CD4-positive, alpha-beta memory T cell (primary cell): ENCODE measurements at regions not wholly inside any gene's neighbourhood (a gene's known extent, or its start where the extent isn't known, plus 50 kb on each side); places are given as distances from the start of the nearest gene placed in this dataset.
"Not testable (repeated sequence)": the region's sequence is repeated elsewhere in the genome, so short reads cannot be mapped to it uniquely, and the experiment has no call there.

Experiments used
- CTCF ChIA-PET: fragments of 350-600 bp; sonication (Branson Sonifier 250); formaldehyde crosslinking; loops from one replicate; lab custom pipeline; 2021; ENCODE audit warnings: inconsistent platforms; ENCODE audit not compliant: partially characterized antibody; lab: Charles Lee
- POLR2A ChIA-PET: fragments of 350-600 bp; sonication (Branson Sonifier 250); formaldehyde crosslinking; loops from one replicate; lab custom pipeline; 2021; ENCODE audit not compliant: partially characterized antibody; lab: Charles Lee
- DNase-seq, 5 donors: peaks; one replicate each; pipeline versions ENCODE4 v3.0.0 to v3.0.0-alpha.2; 2020 to 2022; ENCODE audit warnings: mixed read lengths in 1 of 5
- H3K27ac ChIP-seq: one replicate; pipeline ENCODE4 v1.7.0; 2013; ENCODE audit warnings: low read depth, low read length
- H3K27me3 ChIP-seq: 2 replicates; pipeline ENCODE4 v1.7.0; 2013; ENCODE audit warnings: mild to moderate bottlenecking, low read length, moderate library complexity; ENCODE audit not compliant: insufficient read depth
- H3K36me3 ChIP-seq: 2 replicates; pipeline ENCODE4 v1.7.0; 2013; ENCODE audit warnings: mild to moderate bottlenecking, low read length, moderate library complexity; ENCODE audit not compliant: insufficient read depth
- H3K4me1 ChIP-seq: 2 replicates; pipeline ENCODE4 v1.7.0; 2013; ENCODE audit warnings: mild to moderate bottlenecking, low read length, moderate library complexity; ENCODE audit not compliant: insufficient read depth
- H3K4me3 ChIP-seq, 2 donors: one replicate each; pipeline ENCODE4 v1.7.0; 2013; ENCODE audit warnings: low read length in 2 of 2, mild to moderate bottlenecking in 1 of 2
- H3K9me3 ChIP-seq, 2 donors: one replicate each; pipeline ENCODE4 v1.7.0; 2013; ENCODE audit warnings: low read length in 2 of 2, control low read depth in 1 of 2; ENCODE audit not compliant: control insufficient read depth in 1 of 2
- H3K27ac Mint-ChIP-seq, 7 donors: one replicate each; pipeline ENCODE4 v1.8.0; 2020 to 2021; ENCODE audit warnings: mixed read lengths in 7 of 7, mild to moderate bottlenecking in 6 of 7, inconsistent platforms in 3 of 7, moderate library complexity in 3 of 7
- H3K27me3 Mint-ChIP-seq, 2 donors: one replicate each; pipeline ENCODE4 v1.8.0; 2020 to 2021; ENCODE audit warnings: mixed read lengths in 2 of 2
- H3K36me3 Mint-ChIP-seq, 2 donors: one replicate each; pipeline ENCODE4 v1.8.0; 2020 to 2021; ENCODE audit warnings: mixed read lengths in 2 of 2, inconsistent platforms in 1 of 2, mild to moderate bottlenecking in 1 of 2
- H3K4me1 Mint-ChIP-seq, 4 donors: one replicate each; pipeline ENCODE4 v1.8.0; 2020 to 2021; ENCODE audit warnings: mixed read lengths in 4 of 4, mild to moderate bottlenecking in 1 of 4
- H3K4me3 Mint-ChIP-seq, 8 donors: one replicate each; pipeline ENCODE4 v1.8.0; 2020 to 2021; ENCODE audit warnings: mixed read lengths in 8 of 8, mild to moderate bottlenecking in 7 of 8, moderate library complexity in 6 of 8, inconsistent platforms in 3 of 8
- H3K9me3 Mint-ChIP-seq, 8 donors: one replicate each; pipeline ENCODE4 v1.8.0; 2020 to 2021; ENCODE audit warnings: mixed read lengths in 8 of 8, mild to moderate bottlenecking in 5 of 8, inconsistent platforms in 3 of 8, moderate library complexity in 1 of 8
- intact Hi-C: fragments of 100-400 bp; cut with micrococcal nuclease; formaldehyde crosslinking; loops from one replicate; pipeline ENCODE4 v1.15.1; 2023

GRCh38 chr4:49154308-49155103, 168.4 kb downstream of the CWH43 start:
- H3K4me3 Mint-ChIP-seq, H3K27me3 ChIP-seq, POLR2A ChIA-PET, intact Hi-C loops, CTCF ChIA-PET, H3K36me3 ChIP-seq, H3K27ac Mint-ChIP-seq, H3K27me3 Mint-ChIP-seq, H3K27ac ChIP-seq, DNase-seq, H3K4me1 ChIP-seq, H3K4me3 ChIP-seq: not testable (repeated sequence)
- peaks cover 36 to 43% of the 10 kb centered on the region in 2 donors for H3K36me3 Mint-ChIP-seq
- H3K4me1 Mint-ChIP-seq, result peaks cover 0 to 16% (median 3%) of the 10 kb centered on the region in 4 donors
- H3K9me3 Mint-ChIP-seq, result peaks cover 23 to 91% (median 78%) of the 10 kb centered on the region in 8 donors
- H3K9me3 ChIP-seq, result peaks cover 8 to 42% of the 10 kb centered on the region in 2 donors

GRCh38 chr4:49155270-49155669, 169.2 kb downstream of the CWH43 start:
- intact Hi-C loops, H3K27me3 ChIP-seq, H3K36me3 ChIP-seq, H3K27ac ChIP-seq, H3K27me3 Mint-ChIP-seq, H3K4me3 Mint-ChIP-seq, CTCF ChIA-PET, H3K4me1 ChIP-seq, DNase-seq, H3K27ac Mint-ChIP-seq, H3K4me3 ChIP-seq, POLR2A ChIA-PET: not testable (repeated sequence)
- peaks cover 8 to 36% of the 10 kb centered on the region in 2 donors for H3K9me3 ChIP-seq
- peaks cover 19 to 83% (median 72%) of the 10 kb centered on the region in 8 donors for H3K9me3 Mint-ChIP-seq
- peaks cover 0 to 14% (median under 1%) of the 10 kb centered on the region in 4 donors for H3K4me1 Mint-ChIP-seq
- H3K36me3 Mint-ChIP-seq, result peaks cover 33 to 39% of the 10 kb centered on the region in 2 donors

- H3K27me3 ChIP-seq, CTCF ChIA-PET, H3K4me1 ChIP-seq, H3K27me3 Mint-ChIP-seq, DNase-seq, H3K4me3 Mint-ChIP-seq, H3K4me3 ChIP-seq, H3K27ac ChIP-seq, H3K27ac Mint-ChIP-seq, H3K36me3 ChIP-seq, POLR2A ChIA-PET, intact Hi-C loops: not testable (repeated sequence)
- Mint-ChIP-seq H3K36me3 (peaks cover 26 to 30% of the 10 kb centered on the region in 2 donors), H3K4me1 (peaks cover 0 to 12% (median under 1%) of the 10 kb centered on the region in 4 donors), H3K9me3 (peaks cover 11 to 73% (median 62%) of the 10 kb centered on the region in 8 donors)
- H3K9me3 ChIP-seq, result peaks cover 8 to 29% of the 10 kb centered on the region in 2 donors
Measured at GRCh38 chr4:49156309-49156708, 170.2 kb downstream of the CWH43 start.

GRCh38 chr4:49157630-49158029, 171.6 kb downstream of the CWH43 start:
- H3K4me3 Mint-ChIP-seq, H3K27me3 ChIP-seq, H3K4me3 ChIP-seq, H3K27ac ChIP-seq, H3K4me1 ChIP-seq, CTCF ChIA-PET, H3K27me3 Mint-ChIP-seq, H3K36me3 ChIP-seq, DNase-seq, intact Hi-C loops, H3K27ac Mint-ChIP-seq, POLR2A ChIA-PET: not testable (repeated sequence)
- Mint-ChIP-seq H3K36me3 (peaks cover 26 to 30% of the 10 kb centered on the region in 2 donors), H3K9me3 (peaks cover 11 to 60% (median 56%) of the 10 kb centered on the region in 8 donors), H3K4me1 (peaks cover 0 to 12% (median under 1%) of the 10 kb centered on the region in 4 donors)
- peaks cover 8 to 25% of the 10 kb centered on the region in 2 donors for H3K9me3 ChIP-seq

DNA sequence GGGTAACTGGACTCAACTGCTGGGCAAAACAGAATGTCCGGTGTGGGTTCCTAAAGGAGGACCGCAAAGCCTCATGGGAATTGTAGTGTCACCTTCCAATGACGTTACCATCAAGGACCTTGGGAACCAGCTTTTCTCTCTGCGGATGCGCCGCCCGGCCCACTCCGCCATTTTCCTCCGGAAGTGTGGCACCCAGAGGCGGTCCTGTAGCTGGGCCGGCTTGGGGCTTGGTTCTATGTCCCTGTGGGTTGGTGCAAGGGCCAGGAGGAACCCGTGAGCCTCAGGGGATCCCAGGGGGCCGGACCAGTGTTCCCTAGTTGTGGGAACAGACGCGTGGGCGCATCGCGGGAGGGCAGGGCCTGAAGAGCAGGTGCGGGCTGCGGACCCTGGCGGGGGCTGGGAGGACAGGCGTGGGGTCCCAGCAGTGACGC, 175.1 kb downstream of the CWH43 start:
- H3K4me3 Mint-ChIP-seq, H3K4me1 ChIP-seq, H3K36me3 ChIP-seq, H3K27ac Mint-ChIP-seq, H3K36me3 Mint-ChIP-seq, H3K4me1 Mint-ChIP-seq, intact Hi-C loops, H3K27ac ChIP-seq, H3K27me3 Mint-ChIP-seq, H3K4me3 ChIP-seq, CTCF ChIA-PET, POLR2A ChIA-PET, H3K27me3 ChIP-seq, DNase-seq, H3K9me3 ChIP-seq: not testable (repeated sequence)
- H3K9me3 Mint-ChIP-seq, result peaks cover 0 to 26% (median 22%) of the 10 kb centered on the region in 8 donors

DNA sequence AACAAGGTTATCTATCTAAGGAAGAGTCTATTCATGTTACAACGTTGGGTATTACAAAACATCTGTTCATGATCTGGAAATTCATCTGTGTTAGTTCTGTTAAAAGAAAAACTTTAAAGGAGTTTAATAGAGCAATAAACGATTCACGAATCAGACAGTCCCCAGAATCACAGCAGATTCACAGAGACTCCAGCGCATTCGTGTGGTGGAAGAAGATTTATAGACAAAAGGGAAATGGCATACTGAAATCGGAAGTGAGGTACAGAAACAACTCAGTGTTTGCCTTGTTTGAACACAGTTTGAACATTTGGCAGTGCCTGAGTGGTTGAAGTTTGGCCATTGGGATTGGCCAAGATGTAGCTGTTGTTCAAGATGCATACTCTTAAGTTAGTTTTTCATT, 178.8 kb downstream of the CWH43 start:
- H3K4me1 ChIP-seq, H3K9me3 Mint-ChIP-seq, H3K4me3 ChIP-seq, H3K4me3 Mint-ChIP-seq, DNase-seq, H3K36me3 Mint-ChIP-seq, H3K27me3 Mint-ChIP-seq, H3K36me3 ChIP-seq, intact Hi-C loops, H3K27me3 ChIP-seq, CTCF ChIA-PET, H3K27ac ChIP-seq, H3K9me3 ChIP-seq, POLR2A ChIA-PET, H3K4me1 Mint-ChIP-seq, H3K27ac Mint-ChIP-seq: not testable (repeated sequence)

- POLR2A ChIA-PET, H3K9me3 ChIP-seq, H3K36me3 ChIP-seq, H3K27ac ChIP-seq, H3K4me1 Mint-ChIP-seq, H3K27ac Mint-ChIP-seq, CTCF ChIA-PET, H3K4me3 ChIP-seq, intact Hi-C loops, H3K4me1 ChIP-seq, H3K36me3 Mint-ChIP-seq, H3K4me3 Mint-ChIP-seq, DNase-seq, H3K27me3 Mint-ChIP-seq, H3K27me3 ChIP-seq, H3K9me3 Mint-ChIP-seq: not testable (repeated sequence)
Measured at GRCh38 chr4:49177847-49178246, 191.8 kb downstream of the CWH43 start.
